ENCODE measurements at regions not wholly inside any gene's neighbourhood (a gene's known extent, or its start where the extent isn't known, plus 50 kb on each side); places are given as distances from the start of the nearest gene placed in this dataset.

DNA sequence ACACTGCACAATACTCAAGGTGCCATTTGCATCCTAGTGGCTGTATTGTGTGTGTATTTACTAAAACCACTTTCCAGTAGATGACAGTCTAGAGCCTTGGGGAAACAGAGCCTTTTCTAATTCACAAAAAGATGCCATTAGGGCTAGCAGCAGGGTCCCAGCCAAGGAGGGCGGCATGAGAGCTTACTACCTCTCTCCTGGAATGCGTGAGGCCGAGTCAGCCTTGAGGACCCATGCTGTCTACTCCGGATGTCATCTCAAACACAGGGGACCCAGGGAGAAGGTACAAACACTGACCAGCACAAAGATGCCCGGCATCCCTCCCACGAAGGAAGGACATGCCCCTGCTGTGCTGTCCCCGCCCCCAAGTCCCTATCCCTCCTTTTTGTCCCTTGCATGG, 65.5 kb downstream of the CYCS start:
- TF ChIP-seq, protein P1, sequence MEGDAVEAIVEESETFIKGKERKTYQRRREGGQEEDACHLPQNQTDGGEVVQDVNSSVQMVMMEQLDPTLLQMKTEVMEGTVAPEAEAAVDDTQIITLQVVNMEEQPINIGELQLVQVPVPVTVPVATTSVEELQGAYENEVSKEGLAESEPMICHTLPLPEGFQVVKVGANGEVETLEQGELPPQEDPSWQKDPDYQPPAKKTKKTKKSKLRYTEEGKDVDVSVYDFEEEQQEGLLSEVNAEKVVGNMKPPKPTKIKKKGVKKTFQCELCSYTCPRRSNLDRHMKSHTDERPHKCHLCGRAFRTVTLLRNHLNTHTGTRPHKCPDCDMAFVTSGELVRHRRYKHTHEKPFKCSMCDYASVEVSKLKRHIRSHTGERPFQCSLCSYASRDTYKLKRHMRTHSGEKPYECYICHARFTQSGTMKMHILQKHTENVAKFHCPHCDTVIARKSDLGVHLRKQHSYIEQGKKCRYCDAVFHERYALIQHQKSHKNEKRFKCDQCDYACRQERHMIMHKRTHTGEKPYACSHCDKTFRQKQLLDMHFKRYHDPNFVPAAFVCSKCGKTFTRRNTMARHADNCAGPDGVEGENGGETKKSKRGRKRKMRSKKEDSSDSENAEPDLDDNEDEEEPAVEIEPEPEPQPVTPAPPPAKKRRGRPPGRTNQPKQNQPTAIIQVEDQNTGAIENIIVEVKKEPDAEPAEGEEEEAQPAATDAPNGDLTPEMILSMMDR (IDR thresholded peaks at IDR 0.05; ENCODE audit: insufficient read depth, low read depth, low read length), result no peak
- TF ChIP-seq EZH2 (IDR thresholded peaks at IDR 0.05; ENCODE audit: insufficient read depth, low read length), result no peak
